DMS53 (cell line): ENCODE measurements at regions not wholly inside any gene's neighbourhood (a gene's known extent, or its start where the extent isn't known, plus 50 kb on each side); places are given as distances from the start of the nearest gene placed in this dataset.

Experiments used
- DNase-seq: peaks from one replicate; lab custom pipeline; 2025; lab: John Stamatoyannopoulos, UW

GRCh38 chr4:144574000-144574399, 72.0 kb upstream of the HHIP start:
- DNase-seq, result no peak

DNA sequence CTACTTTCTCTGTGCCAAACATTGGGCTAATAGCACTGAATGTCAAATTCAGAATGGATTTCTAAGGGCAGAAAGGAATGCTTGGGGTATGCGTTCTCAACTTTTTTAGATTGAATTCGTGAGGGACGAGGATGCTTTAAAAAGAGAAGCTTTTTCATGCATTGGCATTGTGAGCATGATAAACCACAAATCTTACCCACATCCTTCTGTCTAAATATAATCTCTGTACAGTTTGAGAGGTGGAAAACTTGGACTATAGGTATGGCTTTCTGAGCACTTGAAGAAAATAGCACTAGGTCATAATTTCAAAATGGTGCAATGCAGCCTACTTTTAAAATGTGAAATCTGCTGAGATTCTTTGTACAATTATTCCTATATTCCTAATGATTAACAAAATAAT, 71.4 kb upstream of the HHIP start:
- DNase-seq, result no peak

DNA sequence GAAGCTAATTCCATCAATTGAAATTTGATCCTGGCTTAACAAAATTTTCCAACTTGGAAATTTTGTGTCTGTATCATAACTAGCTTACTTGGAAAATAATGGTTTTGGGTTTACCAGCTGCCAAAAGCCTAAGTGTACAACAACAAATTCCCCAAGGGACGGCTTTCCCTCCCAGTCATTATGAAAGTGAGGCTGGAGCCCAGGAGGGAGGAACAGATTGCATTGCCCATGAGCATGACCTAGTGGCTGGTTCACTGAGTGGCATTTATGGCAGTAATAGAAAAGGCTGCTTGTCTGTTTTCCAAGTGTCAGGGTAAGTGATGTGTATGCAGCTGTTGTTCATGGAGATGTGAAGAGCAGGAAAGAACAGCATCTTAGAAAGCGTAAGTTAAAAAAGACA, 70.8 kb upstream of the HHIP start:
- DNase-seq, result peak; percentile 63

DNA sequence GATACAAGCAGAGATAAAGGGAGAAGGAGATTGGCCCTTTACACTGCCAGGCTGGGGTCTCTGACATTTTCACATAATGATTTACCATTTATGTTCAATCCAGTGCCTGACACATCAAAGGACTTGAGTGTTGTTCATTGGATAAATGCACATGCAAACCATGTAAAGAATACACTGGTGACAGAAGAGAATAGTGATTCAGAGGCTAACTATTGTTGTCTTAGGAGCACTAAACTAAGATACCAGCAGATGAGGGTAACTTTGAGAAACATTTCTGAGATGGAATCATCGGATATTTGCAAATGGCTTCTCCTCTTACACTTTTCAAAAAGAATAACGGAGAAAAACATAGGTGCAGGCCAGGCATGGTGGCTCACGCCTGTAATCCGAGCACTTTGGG, 67.3 kb upstream of the HHIP start:
- no peak for DNase-seq

- no peak for DNase-seq
Observed at GRCh38 chr4:144579411-144580030, 66.4 kb upstream of the HHIP start.

GRCh38 chr4:144580430-144580829, 65.5 kb upstream of the HHIP start:
- no peak for DNase-seq

DNA sequence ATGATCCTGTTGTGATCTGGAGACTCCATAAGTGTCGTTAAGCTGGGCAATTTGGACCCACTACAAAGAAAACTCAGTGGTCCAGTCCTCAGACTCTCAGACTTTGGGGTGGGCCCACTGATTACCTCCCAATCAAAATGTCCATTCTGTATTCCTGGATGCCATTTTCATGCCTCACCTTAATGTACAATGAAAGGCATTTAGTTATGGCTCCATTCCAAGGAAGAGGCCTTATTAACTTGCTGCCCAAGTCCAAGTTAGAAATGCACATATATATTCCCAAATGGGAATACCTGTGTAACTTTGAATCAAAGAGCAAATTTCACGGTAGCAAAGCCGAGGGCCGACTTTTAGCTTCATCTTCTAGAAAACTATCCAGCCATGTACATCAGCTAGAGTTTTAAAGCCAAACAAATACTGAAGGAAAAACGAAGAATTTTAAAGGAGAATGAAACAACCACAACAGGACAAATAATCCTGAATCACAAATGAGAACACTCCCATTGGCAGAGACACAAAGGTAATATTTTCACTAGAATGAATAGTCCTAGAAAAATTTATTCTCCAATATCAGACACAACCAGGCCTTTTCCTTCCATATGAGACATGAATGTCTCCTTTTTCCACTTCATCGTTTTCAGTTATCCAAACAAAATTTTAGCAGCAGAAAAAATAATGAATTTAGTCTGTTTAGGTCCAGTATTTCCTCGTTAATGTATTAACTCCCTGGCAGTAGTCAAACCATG, 63.7 kb upstream of the HHIP start:
- DNase-seq, result no peak

- peak; percentile 88 for DNase-seq
Observed at GRCh38 chr4:144582975-144583374, 63.0 kb upstream of the HHIP start.

DNA sequence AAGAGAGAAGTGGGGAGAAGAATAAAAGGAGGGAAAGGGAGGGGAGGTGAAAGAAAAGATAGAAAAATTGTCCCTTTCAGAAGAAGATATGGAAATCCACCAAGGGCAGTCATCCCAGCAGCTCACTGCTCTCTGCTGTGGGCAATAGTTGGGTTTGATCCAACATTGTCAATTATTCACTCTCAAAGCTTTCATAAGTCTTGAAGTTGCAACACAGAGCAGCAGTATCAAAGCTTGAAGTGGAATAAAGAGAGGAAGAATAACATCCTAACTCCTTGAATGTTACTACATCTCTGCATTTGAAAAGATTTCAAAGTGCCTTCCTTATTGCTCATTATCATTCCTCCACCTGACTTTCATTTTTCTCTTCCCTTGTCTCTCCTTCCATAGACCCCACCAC, 62.3 kb upstream of the HHIP start:
- no peak for DNase-seq

DNA sequence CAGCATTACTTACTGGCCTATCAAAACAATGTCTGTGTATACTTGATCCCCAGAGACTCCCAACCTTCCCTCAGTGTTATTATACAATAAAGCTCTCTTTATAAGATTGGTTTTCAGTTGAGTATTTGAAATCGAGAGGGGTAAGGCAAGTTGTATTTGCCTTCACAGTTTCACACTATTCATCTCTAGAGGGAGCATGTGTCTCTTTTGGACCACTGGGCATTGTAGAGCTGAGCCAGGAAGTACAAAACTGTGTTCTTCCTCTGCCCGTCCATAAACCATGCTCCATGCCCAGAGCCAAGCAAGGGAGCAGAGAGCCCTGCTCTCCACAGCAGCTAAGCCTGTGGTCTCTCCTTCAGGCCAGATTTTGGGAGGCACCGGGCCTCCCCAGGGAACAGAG, 61.5 kb upstream of the HHIP start:
- DNase-seq, result peak; percentile 11

- no peak for DNase-seq
Observed at GRCh38 chr4:144589512-144589911, 56.4 kb upstream of the HHIP start.

DNA sequence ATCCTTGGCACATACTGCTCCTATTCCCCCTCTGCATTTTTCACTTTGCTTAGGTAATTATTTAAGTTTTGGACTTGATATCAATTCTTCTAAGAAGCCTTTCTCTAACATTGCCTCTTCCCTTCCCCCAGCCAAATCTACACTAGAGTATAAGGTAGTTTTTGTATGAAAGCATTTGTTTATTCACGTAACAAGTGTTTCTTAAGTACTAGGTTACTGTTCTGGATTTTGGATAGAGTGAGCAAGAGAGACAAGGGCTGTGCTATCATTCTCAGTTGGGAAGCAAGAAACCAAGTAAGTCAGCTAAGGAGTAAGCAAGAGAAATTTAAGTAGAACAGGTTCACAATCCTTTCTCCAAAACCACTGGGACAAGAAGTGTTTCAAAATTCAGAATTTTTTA, 55.9 kb upstream of the HHIP start:
- DNase-seq, result no peak

GRCh38 chr4:144591401-144591800, 54.6 kb upstream of the HHIP start:
- peak; percentile 80 for DNase-seq

- no peak for DNase-seq
Observed at GRCh38 chr4:144592264-144592663, 53.7 kb upstream of the HHIP start.

- DNase-seq, result no peak
Observed at GRCh38 chr4:144594471-144594986, 51.4 kb upstream of the HHIP start.

GRCh38 chr4:144595681-144596080, 50.3 kb upstream of the HHIP start:
- DNase-seq, result no peak
